Epithelial cell of esophagus (primary cell): ENCODE measurements at regions not wholly inside any gene's neighbourhood (a gene's known extent, or its start where the extent isn't known, plus 50 kb on each side); places are given as distances from the start of the nearest gene placed in this dataset.

Source experiments
- DNase-seq: peaks from one replicate; pipeline ENCODE4 v3.0.0; 2010; ENCODE audit warnings: low read depth
- H3K4me3 ChIP-seq: 2 replicates; pipeline ENCODE4 v1.5.1; 2011; ENCODE audit warnings: mild to moderate bottlenecking, low read length, control low read depth
- TF ChIP-seq, protein P1 (sequence below): IDR thresholded peaks from 2 replicates; pipeline ENCODE4 v1.5.1; 2011; ENCODE audit warnings: low read depth, mild to moderate bottlenecking, low read length, control low read depth, inconsistent platforms; ENCODE audit not compliant: insufficient read depth; ENCODE audit errors: missing control alignments

- DNase-seq = no peak
- no peak overlapping the region for H3K4me3 ChIP-seq
- TF ChIP-seq, protein P1, sequence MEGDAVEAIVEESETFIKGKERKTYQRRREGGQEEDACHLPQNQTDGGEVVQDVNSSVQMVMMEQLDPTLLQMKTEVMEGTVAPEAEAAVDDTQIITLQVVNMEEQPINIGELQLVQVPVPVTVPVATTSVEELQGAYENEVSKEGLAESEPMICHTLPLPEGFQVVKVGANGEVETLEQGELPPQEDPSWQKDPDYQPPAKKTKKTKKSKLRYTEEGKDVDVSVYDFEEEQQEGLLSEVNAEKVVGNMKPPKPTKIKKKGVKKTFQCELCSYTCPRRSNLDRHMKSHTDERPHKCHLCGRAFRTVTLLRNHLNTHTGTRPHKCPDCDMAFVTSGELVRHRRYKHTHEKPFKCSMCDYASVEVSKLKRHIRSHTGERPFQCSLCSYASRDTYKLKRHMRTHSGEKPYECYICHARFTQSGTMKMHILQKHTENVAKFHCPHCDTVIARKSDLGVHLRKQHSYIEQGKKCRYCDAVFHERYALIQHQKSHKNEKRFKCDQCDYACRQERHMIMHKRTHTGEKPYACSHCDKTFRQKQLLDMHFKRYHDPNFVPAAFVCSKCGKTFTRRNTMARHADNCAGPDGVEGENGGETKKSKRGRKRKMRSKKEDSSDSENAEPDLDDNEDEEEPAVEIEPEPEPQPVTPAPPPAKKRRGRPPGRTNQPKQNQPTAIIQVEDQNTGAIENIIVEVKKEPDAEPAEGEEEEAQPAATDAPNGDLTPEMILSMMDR = no peak
These were observed 334.3 kb upstream of the OR4E1 start for GRCh38 chr14:22007784-22008412.

DNA sequence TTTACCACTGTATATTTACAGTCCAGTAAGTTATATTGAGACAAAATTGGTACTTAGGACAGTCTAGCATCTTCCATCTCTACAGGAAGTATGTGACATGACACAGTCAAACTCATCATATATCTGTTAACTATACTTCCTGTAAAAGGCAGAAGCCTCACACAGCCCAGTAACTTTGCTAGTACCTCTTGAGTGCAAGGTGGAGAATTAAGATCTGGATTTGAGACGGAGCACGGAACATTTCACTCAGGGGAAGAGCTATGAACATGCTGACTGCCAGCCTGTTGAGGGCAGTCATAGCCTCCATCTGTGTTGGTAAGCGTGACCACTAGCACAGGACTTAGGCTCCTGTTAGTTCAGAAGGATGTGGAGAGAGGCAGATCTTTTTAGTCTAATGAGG is 333.7 kb upstream of the OR4E1 start:
- TF ChIP-seq, protein P1 = no peak
- no peak for DNase-seq
- H3K4me3 ChIP-seq = no peak overlapping the region

DNA sequence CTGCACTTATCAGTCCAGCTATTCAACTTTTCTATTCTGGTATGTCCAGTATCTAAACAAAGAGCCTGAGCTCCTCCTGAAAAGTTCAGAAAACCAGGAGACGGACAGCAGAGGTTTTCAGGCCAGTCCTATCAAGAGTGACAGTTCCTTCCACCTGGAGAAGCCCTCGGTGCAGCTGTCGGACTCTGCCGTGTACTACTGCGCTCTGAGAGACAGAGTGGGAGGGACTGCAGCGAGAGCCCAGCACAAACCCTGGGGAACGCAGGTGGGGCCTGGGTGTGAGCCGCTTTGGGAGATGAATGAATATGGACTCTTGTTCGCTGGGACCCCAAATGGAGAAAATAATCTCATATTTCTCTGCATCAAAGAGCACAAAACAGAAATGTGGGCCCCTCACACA is 329.8 kb upstream of the OR4E1 start:
- TF ChIP-seq, protein P1 = no peak
- H3K4me3 ChIP-seq = no peak overlapping the region
- no peak for DNase-seq

- DNase-seq = peak; percentile 22
- TF ChIP-seq, protein P1 = peak; percentile 46
- no peak overlapping the region for H3K4me3 ChIP-seq
These were observed 329.3 kb upstream of the OR4E1 start for GRCh38 chr14:22002860-22003284.

GRCh38 chr14:21999402-21999801 is 325.8 kb upstream of the OR4E1 start:
- DNase-seq = peak; percentile 37
- H3K4me3 ChIP-seq = no peak overlapping the region
- TF ChIP-seq, protein P1 = no peak

GRCh38 chr14:21997300-21997699 is 323.7 kb upstream of the OR4E1 start:
- H3K4me3 ChIP-seq = no peak overlapping the region
- TF ChIP-seq, protein P1 = peak; percentile 60
- peak; percentile 68 for DNase-seq

DNA sequence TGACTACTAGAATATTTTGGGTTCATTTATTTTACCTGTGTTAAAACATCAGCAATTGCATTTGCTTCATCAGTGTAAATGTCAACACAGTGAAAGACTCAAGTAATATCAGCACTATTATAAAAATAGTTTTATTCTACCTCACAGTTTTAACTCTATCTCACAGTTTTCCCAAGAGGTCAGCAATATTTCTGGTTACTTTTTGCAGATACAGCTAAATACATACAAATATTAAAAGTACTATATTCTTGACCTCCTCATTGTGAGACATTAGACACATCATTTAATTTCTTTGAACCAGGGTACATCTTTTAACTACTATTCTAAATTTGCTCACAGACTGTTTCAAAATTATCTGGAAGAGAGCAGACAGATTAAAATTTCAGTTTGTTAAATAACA is 321.7 kb upstream of the OR4E1 start:
- no peak for DNase-seq
- no peak overlapping the region for H3K4me3 ChIP-seq
- TF ChIP-seq, protein P1 = no peak
